ENCODE measurements at regions not wholly inside any gene's neighbourhood (a gene's known extent, or its start where the extent isn't known, plus 50 kb on each side); places are given as distances from the start of the nearest gene placed in this dataset.

DNA sequence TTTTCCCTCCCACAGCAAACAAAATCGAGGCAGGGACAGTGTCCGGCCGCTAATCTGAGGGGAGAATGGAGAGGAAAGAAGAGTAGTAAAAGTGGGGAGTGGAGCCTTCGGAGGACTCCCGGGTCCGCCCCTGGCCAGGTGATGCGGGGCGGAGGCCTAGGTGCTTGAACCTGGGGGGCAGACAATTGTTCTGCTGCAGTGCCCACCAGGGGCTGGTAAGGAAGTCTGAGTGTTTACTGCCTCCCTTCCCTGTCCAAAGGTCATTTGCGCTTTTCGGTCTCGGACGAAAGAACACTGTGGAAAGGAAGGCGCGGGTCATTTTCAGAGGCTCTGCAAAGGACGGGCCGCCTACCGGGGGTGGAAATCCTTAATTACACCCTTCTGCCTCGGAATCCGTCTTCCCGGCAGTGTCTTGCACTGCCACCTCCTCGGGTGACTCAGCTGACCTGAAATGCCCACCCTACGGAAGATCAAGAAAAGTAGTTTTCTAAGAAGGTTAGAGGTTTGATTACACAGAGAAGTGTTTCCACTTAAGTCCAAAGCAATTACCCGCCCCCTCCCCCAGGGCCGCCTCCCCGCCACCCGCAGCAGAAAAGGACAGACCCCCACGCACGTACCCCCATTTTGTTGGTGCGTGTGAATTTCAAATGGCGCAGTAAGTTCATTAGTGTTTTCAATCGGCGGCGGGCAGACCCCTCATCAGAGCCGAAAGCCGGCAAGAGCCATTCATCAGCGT lies 99.9 kb upstream of the TENM3 start:
- intact Hi-C loops (cut with micrococcal nuclease): no loop called here
- no peak overlapping the region for H2AFZ ChIP-seq (ENCODE audit: insufficient read depth, low read depth, low read length, poor library complexity, severe bottlenecking)
- H3K4me1 Mint-ChIP-seq: peaks cover 9% of the 10 kb centered on the region

DNA sequence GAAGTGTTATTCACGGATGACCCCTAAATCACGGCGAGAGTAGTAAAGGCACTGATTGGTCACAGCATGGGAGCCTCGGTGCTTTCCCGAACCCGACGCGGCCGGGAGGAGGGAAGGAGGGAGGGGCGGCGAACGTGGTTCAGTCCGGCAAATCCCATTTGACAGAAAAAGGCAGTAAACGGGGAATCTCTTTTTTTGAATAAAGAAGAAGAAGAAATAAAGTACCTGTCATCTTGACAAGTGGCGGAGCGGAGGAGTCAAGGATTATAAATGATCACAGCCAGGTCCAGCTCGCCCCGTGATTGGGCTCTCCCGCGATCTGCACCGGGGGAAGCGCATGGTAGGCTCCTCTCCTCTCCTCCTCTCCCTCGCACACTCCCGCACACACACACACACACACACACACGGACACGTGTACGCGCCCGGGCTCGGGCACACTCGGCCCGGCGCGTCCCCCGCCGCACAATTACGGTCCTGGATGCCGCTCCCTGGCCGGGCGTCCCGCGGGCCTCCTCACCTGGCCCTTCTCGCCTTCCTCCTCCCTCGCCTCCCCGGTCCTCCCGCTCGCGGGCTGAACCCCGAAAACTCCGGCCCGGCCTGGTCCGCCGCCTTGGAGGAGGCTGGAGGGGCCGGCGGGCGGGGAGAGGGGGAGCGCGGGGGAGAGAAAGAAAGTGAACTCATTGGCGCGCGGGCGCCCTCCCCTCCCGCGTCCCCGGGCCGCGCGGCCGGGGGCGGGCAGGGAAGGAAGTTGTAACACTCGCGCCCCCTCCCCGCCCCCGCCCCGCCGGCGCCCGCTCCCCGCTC lies 99.2 kb upstream of the TENM3 start:
- H2AFZ ChIP-seq (ENCODE audit: insufficient read depth, low read depth, low read length, poor library complexity, severe bottlenecking): no peak overlapping the region
- peaks cover 0 to 25% of the 10 kb centered on the region in 2 donors for H3K9me3 ChIP-seq (replicated peaks in 1 of 2; ENCODE audit: control insufficient read depth in 1 of 2, insufficient read depth in 1 of 2, low read length in 2 of 2)
- under 1% methylated on average over 48 of the region's 79 CpGs for WGBS (ENCODE audit: insufficient coverage)
- Mint-ChIP-seq H3K27ac (no peak overlapping the region), H3K4me1 (peaks cover 9% of the 10 kb centered on the region), H3K4me3 (peak overlapping the region; percentile 24 to 86), H3K36me3 (peaks cover 0 to 6% of the 10 kb centered on the region in 2 donors), H3K9me3 (peaks cover 0 to 26% (median 12%) of the 10 kb centered on the region in 7 donors), H3K27me3 (ENCODE audit: low read depth in 3 of 3) (peaks cover 67 to 76% (median 75%) of the 10 kb centered on the region in 3 donors)
- H3K4me1 ChIP-seq (ENCODE audit: control insufficient read depth in 1 of 2, insufficient read depth in 2 of 2, low read length in 2 of 2): no peaks in the 10 kb centered on the region
- TF ChIP-seq, protein P1, sequence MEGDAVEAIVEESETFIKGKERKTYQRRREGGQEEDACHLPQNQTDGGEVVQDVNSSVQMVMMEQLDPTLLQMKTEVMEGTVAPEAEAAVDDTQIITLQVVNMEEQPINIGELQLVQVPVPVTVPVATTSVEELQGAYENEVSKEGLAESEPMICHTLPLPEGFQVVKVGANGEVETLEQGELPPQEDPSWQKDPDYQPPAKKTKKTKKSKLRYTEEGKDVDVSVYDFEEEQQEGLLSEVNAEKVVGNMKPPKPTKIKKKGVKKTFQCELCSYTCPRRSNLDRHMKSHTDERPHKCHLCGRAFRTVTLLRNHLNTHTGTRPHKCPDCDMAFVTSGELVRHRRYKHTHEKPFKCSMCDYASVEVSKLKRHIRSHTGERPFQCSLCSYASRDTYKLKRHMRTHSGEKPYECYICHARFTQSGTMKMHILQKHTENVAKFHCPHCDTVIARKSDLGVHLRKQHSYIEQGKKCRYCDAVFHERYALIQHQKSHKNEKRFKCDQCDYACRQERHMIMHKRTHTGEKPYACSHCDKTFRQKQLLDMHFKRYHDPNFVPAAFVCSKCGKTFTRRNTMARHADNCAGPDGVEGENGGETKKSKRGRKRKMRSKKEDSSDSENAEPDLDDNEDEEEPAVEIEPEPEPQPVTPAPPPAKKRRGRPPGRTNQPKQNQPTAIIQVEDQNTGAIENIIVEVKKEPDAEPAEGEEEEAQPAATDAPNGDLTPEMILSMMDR (IDR thresholded peaks at IDR 0.05): no peak
- H3K4me2 ChIP-seq (replicated peaks; ENCODE audit: extremely low read depth, low read length, poor library complexity, severe bottlenecking): peak overlapping the region; percentile 36
- H3K36me3 ChIP-seq (replicated peaks in 1 of 2; ENCODE audit: control insufficient read depth in 1 of 2, insufficient read depth in 2 of 2, low read length in 2 of 2): no peaks in the 10 kb centered on the region
- no peak overlapping the region for H3K9ac ChIP-seq (ENCODE audit: insufficient read depth, low read length, poor library complexity, severe bottlenecking)
- no peak overlapping the region for H3K27ac ChIP-seq (ENCODE audit: low read depth in 1 of 2, low read length in 2 of 2)
- H4K20me1 ChIP-seq (ENCODE audit: insufficient read depth, low read length): no peaks in the 10 kb centered on the region
- DNase-seq: no peak
- intact Hi-C loops (cut with micrococcal nuclease): no loop called here
- H3K79me2 ChIP-seq (ENCODE audit: insufficient read depth, low read length): no peaks in the 10 kb centered on the region
- peaks cover 75 to 94% of the 10 kb centered on the region in 2 donors for H3K27me3 ChIP-seq (ENCODE audit: control insufficient read depth in 2 of 2, insufficient read depth in 2 of 2, low read length in 2 of 2)
- H3K4me3 ChIP-seq (replicated peaks in 1 of 3; ENCODE audit: low read depth in 2 of 3, low read length in 3 of 3): peak overlapping the region in 1 of 3 experiments; percentile 23

More for the DNA sequence above, 99.9 kb upstream of the TENM3 start:
- peak overlapping the region; percentile 2 to 86 for H3K4me3 Mint-ChIP-seq
- Histone ChIP-seq H3K9ac (ENCODE audit: insufficient read depth, low read length, poor library complexity, severe bottlenecking) (no peak overlapping the region), H3K4me1 (ENCODE audit: control insufficient read depth in 1 of 2, insufficient read depth in 2 of 2, low read length in 2 of 2) (no peaks in the 10 kb centered on the region), H3K4me3 (replicated peaks in 1 of 3; ENCODE audit: low read depth in 2 of 3, low read length in 3 of 3) (no peak overlapping the region), H3K79me2 (ENCODE audit: insufficient read depth, low read length) (no peaks in the 10 kb centered on the region), H3K9me3 (replicated peaks in 1 of 2; ENCODE audit: control insufficient read depth in 1 of 2, insufficient read depth in 1 of 2, low read length in 2 of 2) (peaks cover 0 to 25% of the 10 kb centered on the region in 2 donors), H4K20me1 (ENCODE audit: insufficient read depth, low read length) (no peaks in the 10 kb centered on the region), H3K27me3 (ENCODE audit: control insufficient read depth in 2 of 2, insufficient read depth in 2 of 2, low read length in 2 of 2) (peaks cover 79 to 95% of the 10 kb centered on the region in 2 donors), H3K36me3 (replicated peaks in 1 of 2; ENCODE audit: control insufficient read depth in 1 of 2, insufficient read depth in 2 of 2, low read length in 2 of 2) (no peaks in the 10 kb centered on the region), H3K4me2 (replicated peaks; ENCODE audit: extremely low read depth, low read length, poor library complexity, severe bottlenecking) (no peak overlapping the region), H3K27ac (ENCODE audit: low read depth in 1 of 2, low read length in 2 of 2) (no peak overlapping the region)
- TF ChIP-seq, protein P1 (IDR thresholded peaks at IDR 0.05): no peak
- DNase-seq: no peak
- H3K27ac Mint-ChIP-seq: no peak overlapping the region
- H3K36me3 Mint-ChIP-seq: peaks cover 0 to 6% of the 10 kb centered on the region in 2 donors
- peaks cover 67 to 82% (median 79%) of the 10 kb centered on the region in 3 donors for H3K27me3 Mint-ChIP-seq (ENCODE audit: low read depth in 3 of 3)
- peaks cover 0 to 26% (median 14%) of the 10 kb centered on the region in 7 donors for H3K9me3 Mint-ChIP-seq
- WGBS (ENCODE audit: insufficient coverage): 2% methylated on average over 15 of the region's 36 CpGs

Data from CD14-positive monocyte (primary cell).